Mucosa of gallbladder (tissue), 1 donor: ENCODE measurements at regions not wholly inside any gene's neighbourhood (a gene's known extent, or its start where the extent isn't known, plus 50 kb on each side); places are given as distances from the start of the nearest gene placed in this dataset.

ENCODE experiments used
- DNase-seq: peaks from one replicate; pipeline ENCODE4 v3.0.0-alpha.2; 2020; ENCODE audit warnings: low spot score
- donor health status: DM: no; HTN: no; CAD: no.

GRCh38 chr20:24181151-24181550 is 192.6 kb upstream of the GGTLC1 start:
- DNase-seq = no peak

GRCh38 chr20:24169256-24169655 is 180.7 kb upstream of the GGTLC1 start:
- DNase-seq = no peak

- no peak for DNase-seq
These were observed 177.8 kb upstream of the GGTLC1 start for GRCh38 chr20:24166412-24166811.

GRCh38 chr20:24166123-24166381 is 177.5 kb upstream of the GGTLC1 start:
- DNase-seq = no peak

- no peak for DNase-seq
These were observed 176.9 kb upstream of the GGTLC1 start for GRCh38 chr20:24165301-24166122.

GRCh38 chr20:24164360-24164759 is 175.8 kb upstream of the GGTLC1 start:
- DNase-seq = no peak

GRCh38 chr20:24163506-24163905 is 174.9 kb upstream of the GGTLC1 start:
- DNase-seq = no peak

GRCh38 chr20:24160563-24161281 is 172.1 kb upstream of the GGTLC1 start:
- peak; percentile 57 for DNase-seq

GRCh38 chr20:24158281-24158680 is 169.7 kb upstream of the GGTLC1 start:
- no peak for DNase-seq

- no peak for DNase-seq
These were observed 168.6 kb upstream of the GGTLC1 start for GRCh38 chr20:24157213-24157612.

GRCh38 chr20:24153101-24154040 is 164.8 kb upstream of the GGTLC1 start:
- DNase-seq = no peak

- DNase-seq = no peak
These were observed 163.2 kb upstream of the GGTLC1 start for GRCh38 chr20:24151621-24152294.

- DNase-seq = no peak
These were observed 161.8 kb upstream of the GGTLC1 start for GRCh38 chr20:24150406-24150805.

- DNase-seq = no peak
These were observed 161.3 kb upstream of the GGTLC1 start for GRCh38 chr20:24149881-24150307.

GRCh38 chr20:24149175-24149574 is 160.6 kb upstream of the GGTLC1 start:
- DNase-seq = no peak

- no peak for DNase-seq
These were observed 159.8 kb upstream of the GGTLC1 start for GRCh38 chr20:24148372-24148771.

- DNase-seq = no peak
These were observed 159.4 kb upstream of the GGTLC1 start for GRCh38 chr20:24147961-24148360.

GRCh38 chr20:24147479-24147878 is 158.9 kb upstream of the GGTLC1 start:
- DNase-seq = no peak

GRCh38 chr20:24146231-24146634 is 157.7 kb upstream of the GGTLC1 start:
- DNase-seq = no peak

GRCh38 chr20:24144371-24144770 is 155.8 kb upstream of the GGTLC1 start:
- DNase-seq = no peak

GRCh38 chr20:24141111-24141510 is 152.5 kb upstream of the GGTLC1 start:
- no peak for DNase-seq

GRCh38 chr20:24139846-24140245 is 151.3 kb upstream of the GGTLC1 start:
- DNase-seq = no peak
